Adrenal gland (tissue), 9 donors: ENCODE measurements at regions not wholly inside any gene's neighbourhood (a gene's known extent, or its start where the extent isn't known, plus 50 kb on each side); places are given as distances from the start of the nearest gene placed in this dataset.
"Not testable (repeated sequence)": the region's sequence is repeated elsewhere in the genome, so short reads cannot be mapped to it uniquely, and the experiment has no call there.

Experiments
- DNase-seq, 7 donors: peaks; one replicate each; pipeline ENCODE4 v3.0.0-alpha.2; 2019 to 2020
- H3K27ac ChIP-seq, 5 donors: fragments of 200-600 bp; sonication (generic) in 4 of 5; 1 replicate in 3 of 5; 2 replicates in 2 of 5; pipeline versions ENCODE4 v1.5.1 to v1.8.0; 2016 to 2020; ENCODE audit warnings: mild to moderate bottlenecking in 1 of 5
- H3K27me3 ChIP-seq: fragments of 200-600 bp; 2 replicates; pipeline ENCODE4 v1.8.0; 2021
- H3K36me3 ChIP-seq, 2 donors: fragments of 200-600 bp; replicated peaks in 1 of 2; 1 replicate in 1 of 2; 2 replicates in 1 of 2; pipeline versions ENCODE4 v1.5.1 to v1.8.0; 2018 to 2022
- H3K4me1 ChIP-seq, 2 donors: fragments of 200-600 bp; replicated peaks in 1 of 2; 1 replicate in 1 of 2; 2 replicates in 1 of 2; pipeline versions ENCODE4 v1.5.1 to v1.8.0; 2018 to 2021
- H3K4me3 ChIP-seq, 4 donors: fragments of 200-600 bp; sonication (generic) in 3 of 4; one replicate each; pipeline ENCODE4 v1.5.1; 2016 to 2018
- H3K9me3 ChIP-seq, 3 donors: fragments of 200-600 bp; sonication (generic) in 1 of 3; replicated peaks in 1 of 3; 1 replicate in 2 of 3; 2 replicates in 1 of 3; pipeline versions ENCODE4 v1.5.1 to v1.8.0; 2016 to 2021
- POLR2A ChIP-seq, 2 donors: fragments of 450-650 bp; IDR thresholded peaks; one replicate each; pipeline ENCODE4 v1.6.1; 2017; ENCODE audit warnings: antibody characterized with exemption in 2 of 2, mild to moderate bottlenecking in 2 of 2, moderate library complexity in 1 of 2
- WGBS, 4 donors: extraction: QIAGEN DNeasy Blood & Tissue Kit in 2 of 4; methylation state at CpG; one replicate each; pipeline versions ENCODE4 v1.1.5 to v1.1.7; 2013 to 2017; 5-methylcytosine and 5-hydroxymethylcytosine counted together
- intact Hi-C, 2 donors: fragments of 100-400 bp; cut with DNase I; formaldehyde crosslinking; loops; one replicate each; pipeline versions ENCODE4 v1.14.1 to v1.15.0; 2022 to 2023
- TF ChIP-seq, protein P1 (sequence below), 6 experiments: fragments of 450-650 bp in 4 of 6; fragments of 200-600 bp in 2 of 6; sonication (generic) in 1 of 6; IDR thresholded peaks; 1 replicate in 5 of 6; 2 replicates in 1 of 6; pipeline versions ENCODE4 v1.5.1 to v1.8.0; 2016 to 2021; ENCODE audit warnings: antibody characterized with exemption in 6 of 6, mild to moderate bottlenecking in 2 of 6, moderate library complexity in 1 of 6
- donor health status: healthy with polysubstance abuse.
- donor health status: Bipolar disorder and iron deficiency.
- donor health status: DM: yes; HTN: yes; CAD: no.
- donor health status: DM: no; HTN: no; CAD: no.
- donor health status: DM: no; HTN: no; CAD: no.

DNA sequence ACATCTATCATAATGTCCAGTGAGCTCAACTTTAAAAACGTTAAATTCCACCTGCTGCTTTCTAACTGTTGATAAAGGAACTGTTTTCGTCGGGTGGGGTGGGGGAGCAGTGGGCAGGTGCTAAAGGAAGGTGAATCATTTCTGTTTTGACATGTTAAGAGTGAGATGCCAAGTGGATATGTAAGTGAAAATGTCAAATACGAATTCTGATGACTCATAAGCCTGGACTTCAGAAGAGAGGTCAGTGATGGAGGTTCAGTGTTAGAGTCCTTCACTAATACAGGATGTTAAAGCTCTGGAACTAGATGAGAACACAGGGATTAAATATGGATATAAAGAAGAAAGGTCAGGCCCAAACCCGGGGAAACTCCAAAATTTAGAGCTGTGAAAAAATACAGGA, 617.9 kb upstream of the CTNND2 start:
- no peak overlapping the region for H3K27ac ChIP-seq
- H3K4me3 ChIP-seq: no peak overlapping the region
- TF ChIP-seq POLR2A (IDR thresholded peaks at IDR 0.05): no peak
- TF ChIP-seq, protein P1, sequence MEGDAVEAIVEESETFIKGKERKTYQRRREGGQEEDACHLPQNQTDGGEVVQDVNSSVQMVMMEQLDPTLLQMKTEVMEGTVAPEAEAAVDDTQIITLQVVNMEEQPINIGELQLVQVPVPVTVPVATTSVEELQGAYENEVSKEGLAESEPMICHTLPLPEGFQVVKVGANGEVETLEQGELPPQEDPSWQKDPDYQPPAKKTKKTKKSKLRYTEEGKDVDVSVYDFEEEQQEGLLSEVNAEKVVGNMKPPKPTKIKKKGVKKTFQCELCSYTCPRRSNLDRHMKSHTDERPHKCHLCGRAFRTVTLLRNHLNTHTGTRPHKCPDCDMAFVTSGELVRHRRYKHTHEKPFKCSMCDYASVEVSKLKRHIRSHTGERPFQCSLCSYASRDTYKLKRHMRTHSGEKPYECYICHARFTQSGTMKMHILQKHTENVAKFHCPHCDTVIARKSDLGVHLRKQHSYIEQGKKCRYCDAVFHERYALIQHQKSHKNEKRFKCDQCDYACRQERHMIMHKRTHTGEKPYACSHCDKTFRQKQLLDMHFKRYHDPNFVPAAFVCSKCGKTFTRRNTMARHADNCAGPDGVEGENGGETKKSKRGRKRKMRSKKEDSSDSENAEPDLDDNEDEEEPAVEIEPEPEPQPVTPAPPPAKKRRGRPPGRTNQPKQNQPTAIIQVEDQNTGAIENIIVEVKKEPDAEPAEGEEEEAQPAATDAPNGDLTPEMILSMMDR (IDR thresholded peaks at IDR 0.05): no peak
- intact Hi-C loops: no loop called here
- no peaks in the 10 kb centered on the region for H3K9me3 ChIP-seq
- DNase-seq: no peak
- H3K4me1 ChIP-seq: no peaks in the 10 kb centered on the region
- 55 to 65% (median 63%) methylated on average over 5 of the region's 5 CpGs for WGBS, 4 donors
- H3K36me3 ChIP-seq: no peaks in the 10 kb centered on the region
- H3K27me3 ChIP-seq: no peaks in the 10 kb centered on the region

DNA sequence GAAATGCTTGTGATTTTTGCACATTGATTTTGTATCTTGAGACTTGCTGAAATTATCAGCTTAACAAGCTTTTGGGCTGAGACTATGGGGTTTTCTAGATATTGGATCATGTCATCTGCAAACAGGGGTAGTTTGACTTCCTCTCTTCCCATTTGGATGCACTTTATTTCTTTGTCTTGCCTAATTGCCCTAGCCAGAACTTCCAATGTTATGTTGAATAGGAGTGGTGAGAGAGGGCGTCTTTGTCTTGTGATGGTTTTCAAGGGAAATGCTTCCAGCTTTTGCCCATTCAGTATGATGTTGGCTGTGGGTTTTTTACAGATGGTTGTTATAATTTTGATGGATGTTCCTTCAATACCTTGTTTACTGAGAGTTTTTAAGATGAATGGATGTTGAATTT, 600.7 kb upstream of the CTNND2 start:
- WGBS, 4 donors: 68 to 79% (median 70%) methylated on average over 1 of the region's 1 CpG
- H3K4me3 ChIP-seq, H3K36me3 ChIP-seq, intact Hi-C loops, H3K4me1 ChIP-seq, H3K27me3 ChIP-seq, H3K9me3 ChIP-seq, H3K27ac ChIP-seq, DNase-seq: not testable (repeated sequence)

GRCh38 chr5:12488161-12488560, 583.9 kb upstream of the CTNND2 start:
- H3K4me1 ChIP-seq: no peaks in the 10 kb centered on the region
- no peaks in the 10 kb centered on the region for H3K9me3 ChIP-seq
- DNase-seq: no peak
- TF ChIP-seq, protein P1 (IDR thresholded peaks at IDR 0.05): no peak
- TF ChIP-seq POLR2A (IDR thresholded peaks at IDR 0.05): no peak
- H3K27me3 ChIP-seq: no peaks in the 10 kb centered on the region
- intact Hi-C loops: no loop called here
- no peaks in the 10 kb centered on the region for H3K36me3 ChIP-seq
- no peak overlapping the region for H3K27ac ChIP-seq
- H3K4me3 ChIP-seq: no peak overlapping the region
- WGBS, 4 donors: 74 to 93% (median 82%) methylated on average over 3 of the region's 3 CpGs

DNA sequence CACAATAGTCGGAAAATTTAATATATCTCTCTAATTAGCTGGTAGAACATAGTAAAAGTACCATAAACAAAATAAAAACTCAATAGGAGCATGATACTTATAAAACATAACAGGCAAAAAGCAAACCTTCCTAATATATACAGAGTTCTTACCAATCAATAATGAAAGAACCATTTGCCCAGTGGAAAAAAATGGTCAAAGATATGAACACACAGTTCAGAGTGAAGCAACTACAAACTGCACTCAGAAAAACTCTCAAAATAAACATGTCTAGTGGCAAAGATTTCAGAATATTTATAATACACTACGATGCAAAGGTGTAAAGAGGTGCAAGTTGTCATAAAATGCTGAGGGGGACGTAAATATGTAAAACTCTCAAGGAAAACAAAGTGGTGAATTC, 576.2 kb upstream of the CTNND2 start:
- intact Hi-C loops: no loop called here
- Histone ChIP-seq H3K36me3 (no peaks in the 10 kb centered on the region), H3K9me3 (no peaks in the 10 kb centered on the region), H3K4me3 (no peak overlapping the region), H3K27me3 (no peaks in the 10 kb centered on the region), H3K4me1 (no peaks in the 10 kb centered on the region), H3K27ac (no peak overlapping the region)
- TF ChIP-seq, protein P1 (IDR thresholded peaks at IDR 0.05): no peak
- no peak for TF ChIP-seq POLR2A (IDR thresholded peaks at IDR 0.05)
- 66 to 78% (median 74%) methylated on average over 3 of the region's 3 CpGs for WGBS, 4 donors
- DNase-seq: no peak

DNA sequence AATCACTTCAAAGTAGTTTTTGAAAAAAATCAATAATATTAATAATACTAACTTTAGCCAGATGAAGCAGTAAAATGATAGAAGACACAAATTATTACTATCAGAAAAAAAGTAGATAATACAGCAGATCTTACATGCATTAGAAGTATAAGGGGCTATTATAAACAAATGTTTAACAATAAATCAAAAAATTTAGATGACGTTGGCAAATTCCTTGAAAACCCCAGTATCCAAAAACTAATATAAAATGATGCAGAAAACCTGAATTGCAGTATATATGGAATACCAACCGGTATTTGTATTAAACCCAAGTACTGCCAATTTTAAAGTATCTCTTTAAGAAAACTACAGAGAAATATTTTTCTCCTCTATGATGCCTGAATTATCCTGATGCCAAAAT, 573.3 kb upstream of the CTNND2 start:
- no peak for TF ChIP-seq POLR2A (IDR thresholded peaks at IDR 0.05)
- no peaks in the 10 kb centered on the region for H3K4me1 ChIP-seq
- no peaks in the 10 kb centered on the region for H3K36me3 ChIP-seq
- WGBS, 4 donors: 67 to 79% (median 75%) methylated on average over 2 of the region's 2 CpGs
- no peak for DNase-seq
- H3K27ac ChIP-seq: no peak overlapping the region
- H3K9me3 ChIP-seq: no peaks in the 10 kb centered on the region
- intact Hi-C loops: no loop called here
- no peak overlapping the region for H3K4me3 ChIP-seq
- no peaks in the 10 kb centered on the region for H3K27me3 ChIP-seq
